T-helper 9 cell (primary cell): ENCODE measurements at regions not wholly inside any gene's neighbourhood (a gene's known extent, or its start where the extent isn't known, plus 50 kb on each side); places are given as distances from the start of the nearest gene placed in this dataset.
"Not testable (repeated sequence)": the region's sequence is repeated elsewhere in the genome, so short reads cannot be mapped to it uniquely, and the experiment has no call there.

ENCODE experiments used
- DNase-seq: peaks from one replicate; pipeline ENCODE4 v3.0.0-alpha.2; 2020

GRCh38 chr2:224102991-224103390, 63.9 kb upstream of the SERPINE2 start:
- DNase-seq = no peak

GRCh38 chr2:224101820-224102630, 62.9 kb upstream of the SERPINE2 start:
- no peak for DNase-seq

- DNase-seq = no peak
Measured at GRCh38 chr2:224099861-224100643, 61.0 kb upstream of the SERPINE2 start.

- DNase-seq = no peak
Measured at GRCh38 chr2:224098481-224099230, 59.6 kb upstream of the SERPINE2 start.

GRCh38 chr2:224094413-224094812, 55.3 kb upstream of the SERPINE2 start:
- DNase-seq = no peak

GRCh38 chr2:224091671-224092070, 52.6 kb upstream of the SERPINE2 start:
- not testable (repeated sequence) for DNase-seq

GRCh38 chr2:224089606-224090005, 50.5 kb upstream of the SERPINE2 start:
- DNase-seq = not testable (repeated sequence)
